ENCODE measurements at regions not wholly inside any gene's neighbourhood (a gene's known extent, or its start where the extent isn't known, plus 50 kb on each side); places are given as distances from the start of the nearest gene placed in this dataset.

DNA sequence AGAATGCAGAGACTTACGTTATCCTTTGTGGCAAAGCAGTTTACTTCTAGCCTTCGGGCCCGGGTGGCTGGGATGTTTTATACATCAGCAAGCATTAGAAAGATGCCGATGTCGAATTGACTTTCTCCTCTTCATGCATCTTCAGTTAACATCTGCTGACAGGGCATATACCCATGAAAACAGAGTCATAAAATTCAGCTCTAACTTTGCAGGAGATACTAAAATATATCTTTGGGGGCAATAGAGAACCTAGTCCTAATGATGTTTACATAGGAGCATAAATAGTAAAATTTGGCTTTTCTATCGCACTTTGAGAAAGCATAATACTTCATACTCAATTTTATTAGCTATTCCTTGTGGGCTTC is 247.9 kb downstream of the PRELID2 start:
- Histone ChIP-seq H3K4me3 (ENCODE audit: low read length) (no peak overlapping the region), H3K27me3 (ENCODE audit: control insufficient read depth, insufficient read depth, low read length) (no peaks in the 10 kb centered on the region), H3K9me3 (replicated peaks; ENCODE audit: control insufficient read depth, low read depth, low read length) (no peaks in the 10 kb centered on the region), H3K36me3 (ENCODE audit: control insufficient read depth, insufficient read depth, low read length) (no peaks in the 10 kb centered on the region), H3K4me1 (ENCODE audit: control insufficient read depth, insufficient read depth, low read length) (no peaks in the 10 kb centered on the region), H3K27ac (ENCODE audit: low read length) (no peak overlapping the region)
- WGBS (ENCODE audit: insufficient coverage): 80% methylated on average over 1 of the region's 6 CpGs
- peak; percentile 11 for DNase-seq

DNA sequence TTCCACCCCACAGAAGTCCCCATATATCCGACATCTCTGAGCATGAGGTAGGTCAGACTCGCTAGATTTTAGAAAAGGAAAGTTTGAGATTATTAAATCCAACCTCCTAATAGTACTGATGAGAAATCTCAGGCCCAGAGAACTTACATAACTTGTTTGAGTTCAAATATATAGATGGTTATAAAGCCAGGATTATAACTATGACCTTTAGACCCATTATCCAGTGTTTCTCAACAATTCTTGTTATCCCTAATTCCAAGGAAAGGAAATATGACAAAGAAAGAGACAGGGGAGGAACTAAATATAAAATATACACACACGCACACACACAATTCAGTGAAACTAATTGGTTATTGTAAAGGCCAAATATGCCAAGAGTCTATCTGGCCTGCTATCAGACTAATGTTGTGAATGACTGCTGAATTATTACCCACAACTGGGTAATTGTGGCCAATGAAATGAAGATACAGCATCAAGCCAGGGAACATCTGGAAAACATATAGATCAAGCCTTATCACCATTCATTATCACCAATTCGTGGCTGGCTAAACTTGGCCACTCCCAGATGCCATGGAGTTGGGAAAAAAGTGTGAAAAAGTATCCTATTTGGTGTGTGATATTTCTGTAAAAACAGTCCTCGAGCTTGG is 248.4 kb downstream of the PRELID2 start:
- Histone ChIP-seq H3K4me3 (ENCODE audit: low read length) (no peak overlapping the region), H3K27me3 (ENCODE audit: control insufficient read depth, insufficient read depth, low read length) (no peaks in the 10 kb centered on the region), H3K9me3 (replicated peaks; ENCODE audit: control insufficient read depth, low read depth, low read length) (no peaks in the 10 kb centered on the region), H3K4me1 (ENCODE audit: control insufficient read depth, insufficient read depth, low read length) (no peaks in the 10 kb centered on the region), H3K36me3 (ENCODE audit: control insufficient read depth, insufficient read depth, low read length) (no peaks in the 10 kb centered on the region), H3K27ac (ENCODE audit: low read length) (no peak overlapping the region)
- 29% methylated on average over 1 of the region's 5 CpGs for WGBS (ENCODE audit: insufficient coverage)
- DNase-seq: no peak

DNA sequence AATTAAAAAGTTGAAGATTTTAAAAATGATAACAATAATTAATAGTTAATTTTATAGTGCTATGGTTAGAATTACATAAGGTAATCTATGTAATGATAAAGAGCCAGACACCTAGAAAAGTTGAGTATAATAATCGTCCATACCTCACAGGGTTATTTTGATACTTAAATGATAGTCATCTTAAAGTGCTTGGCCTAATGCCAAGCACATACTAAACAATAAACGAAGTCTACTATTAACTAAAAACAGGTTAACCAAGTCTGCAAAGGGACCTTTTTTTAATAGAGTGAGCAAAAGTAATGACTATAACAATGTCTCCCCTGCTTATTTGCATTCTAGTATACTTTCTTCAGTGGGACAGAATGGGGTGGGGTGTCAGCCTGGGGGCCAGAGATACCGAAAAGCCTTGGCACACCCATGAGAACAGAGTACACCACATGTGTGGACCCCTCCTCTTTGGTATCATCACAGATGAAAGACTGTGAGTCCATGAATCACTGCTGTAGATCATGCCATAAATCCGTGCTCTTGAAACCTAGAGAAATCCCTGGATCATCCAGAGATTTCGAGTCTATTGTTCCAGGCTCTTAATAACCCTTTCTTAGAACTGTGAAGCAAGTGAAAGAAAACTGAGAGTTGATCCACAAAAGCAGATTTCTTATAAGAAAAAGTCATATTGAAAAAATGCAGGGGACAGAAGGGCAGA is 249.5 kb downstream of the PRELID2 start:
- no peak for DNase-seq
- Histone ChIP-seq H3K4me1 (ENCODE audit: control insufficient read depth, insufficient read depth, low read length) (no peaks in the 10 kb centered on the region), H3K4me3 (ENCODE audit: low read length) (no peak overlapping the region), H3K27ac (ENCODE audit: low read length) (no peak overlapping the region), H3K27me3 (ENCODE audit: control insufficient read depth, insufficient read depth, low read length) (no peaks in the 10 kb centered on the region), H3K36me3 (ENCODE audit: control insufficient read depth, insufficient read depth, low read length) (no peaks in the 10 kb centered on the region), H3K9me3 (replicated peaks; ENCODE audit: control insufficient read depth, low read depth, low read length) (no peaks in the 10 kb centered on the region)
- no CpG with 5 or more reads among the region's 5 CpGs for WGBS (ENCODE audit: insufficient coverage)

- H3K9me3 ChIP-seq (replicated peaks; ENCODE audit: control insufficient read depth, low read depth, low read length): peaks cover 5% of the 10 kb centered on the region
- H3K27me3 ChIP-seq (ENCODE audit: control insufficient read depth, insufficient read depth, low read length): no peaks in the 10 kb centered on the region
- DNase-seq: no peak
- H3K4me1 ChIP-seq (ENCODE audit: control insufficient read depth, insufficient read depth, low read length): no peaks in the 10 kb centered on the region
- no peak overlapping the region for H3K4me3 ChIP-seq (ENCODE audit: low read length)
- H3K27ac ChIP-seq (ENCODE audit: low read length): no peak overlapping the region
- WGBS (ENCODE audit: insufficient coverage): no CpG with 5 or more reads among the region's 1 CpG
- no peaks in the 10 kb centered on the region for H3K36me3 ChIP-seq (ENCODE audit: control insufficient read depth, insufficient read depth, low read length)
Measured at GRCh38 chr5:145579301-145579700, 255.8 kb downstream of the PRELID2 start.

GRCh38 chr5:145574889-145575573 is 260.1 kb downstream of the PRELID2 start:
- H3K27ac ChIP-seq (ENCODE audit: low read length): no peak overlapping the region
- H3K4me3 ChIP-seq (ENCODE audit: low read length): no peak overlapping the region
- H3K9me3 ChIP-seq (replicated peaks; ENCODE audit: control insufficient read depth, low read depth, low read length): peaks cover 5% of the 10 kb centered on the region
- no peaks in the 10 kb centered on the region for H3K4me1 ChIP-seq (ENCODE audit: control insufficient read depth, insufficient read depth, low read length)
- no peaks in the 10 kb centered on the region for H3K36me3 ChIP-seq (ENCODE audit: control insufficient read depth, insufficient read depth, low read length)
- no peaks in the 10 kb centered on the region for H3K27me3 ChIP-seq (ENCODE audit: control insufficient read depth, insufficient read depth, low read length)
- WGBS (ENCODE audit: insufficient coverage): 89% methylated on average over 2 of the region's 3 CpGs
- no peak for DNase-seq

GRCh38 chr5:145568581-145568980 is 266.6 kb downstream of the PRELID2 start:
- Histone ChIP-seq H3K4me1 (ENCODE audit: control insufficient read depth, insufficient read depth, low read length) (no peaks in the 10 kb centered on the region), H3K9me3 (replicated peaks; ENCODE audit: control insufficient read depth, low read depth, low read length) (no peaks in the 10 kb centered on the region), H3K36me3 (ENCODE audit: control insufficient read depth, insufficient read depth, low read length) (no peaks in the 10 kb centered on the region), H3K4me3 (ENCODE audit: low read length) (no peak overlapping the region), H3K27me3 (ENCODE audit: control insufficient read depth, insufficient read depth, low read length) (no peaks in the 10 kb centered on the region), H3K27ac (ENCODE audit: low read length) (no peak overlapping the region)
- no peak for DNase-seq

DNA sequence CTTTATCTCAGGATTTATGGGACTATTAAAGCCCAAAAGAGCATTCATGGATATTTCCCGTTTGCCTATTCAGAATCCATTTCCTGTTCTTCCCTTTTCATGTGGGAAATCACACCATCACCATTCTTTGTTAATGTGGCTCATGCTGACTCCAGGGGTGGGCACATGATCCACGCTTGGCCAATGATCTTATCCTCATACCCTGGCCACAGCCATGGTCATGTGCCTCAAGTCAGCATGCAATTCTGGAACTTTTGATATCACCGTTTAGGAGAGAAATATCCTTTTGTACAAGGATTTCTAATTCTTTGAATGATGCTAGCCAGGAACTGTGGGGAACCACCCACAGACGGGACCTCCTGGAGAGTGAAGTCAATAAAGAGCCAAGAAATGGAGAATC is 272.2 kb downstream of the PRELID2 start:
- no peak for DNase-seq
- 53% methylated on average over 3 of the region's 4 CpGs for WGBS (ENCODE audit: insufficient coverage)
- no peaks in the 10 kb centered on the region for H3K27me3 ChIP-seq (ENCODE audit: control insufficient read depth, insufficient read depth, low read length)
- no peaks in the 10 kb centered on the region for H3K4me1 ChIP-seq (ENCODE audit: control insufficient read depth, insufficient read depth, low read length)
- no peaks in the 10 kb centered on the region for H3K9me3 ChIP-seq (replicated peaks; ENCODE audit: control insufficient read depth, low read depth, low read length)
- no peak overlapping the region for H3K27ac ChIP-seq (ENCODE audit: low read length)
- no peaks in the 10 kb centered on the region for H3K36me3 ChIP-seq (ENCODE audit: control insufficient read depth, insufficient read depth, low read length)
- no peak overlapping the region for H3K4me3 ChIP-seq (ENCODE audit: low read length)

DNA sequence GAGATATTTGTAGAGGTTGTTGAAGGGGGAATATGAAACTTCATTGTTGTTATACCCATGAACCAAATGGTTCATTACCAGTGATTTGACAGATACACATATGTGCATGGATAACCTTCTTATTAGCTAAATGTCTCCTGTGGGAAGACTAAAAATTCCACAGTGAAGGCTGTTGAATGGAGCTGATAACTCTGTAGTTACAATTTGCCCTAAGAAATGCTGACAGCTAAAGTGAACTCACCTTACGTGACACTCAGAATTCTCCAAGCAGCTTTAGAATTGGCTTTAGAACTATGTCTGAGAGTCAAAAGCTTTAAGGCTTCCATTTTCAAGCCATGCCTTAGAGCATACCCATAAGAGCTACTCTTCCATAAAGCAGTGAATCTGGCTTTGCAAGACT is 276.9 kb downstream of the PRELID2 start:
- no peaks in the 10 kb centered on the region for H3K4me1 ChIP-seq (ENCODE audit: control insufficient read depth, insufficient read depth, low read length)
- H3K9me3 ChIP-seq (replicated peaks; ENCODE audit: control insufficient read depth, low read depth, low read length): no peaks in the 10 kb centered on the region
- no peak for DNase-seq
- no peaks in the 10 kb centered on the region for H3K27me3 ChIP-seq (ENCODE audit: control insufficient read depth, insufficient read depth, low read length)
- H3K4me3 ChIP-seq (ENCODE audit: low read length): no peak overlapping the region
- H3K27ac ChIP-seq (ENCODE audit: low read length): no peak overlapping the region
- H3K36me3 ChIP-seq (ENCODE audit: control insufficient read depth, insufficient read depth, low read length): no peaks in the 10 kb centered on the region
- no CpG with 5 or more reads among the region's 1 CpG for WGBS (ENCODE audit: insufficient coverage)

DNA sequence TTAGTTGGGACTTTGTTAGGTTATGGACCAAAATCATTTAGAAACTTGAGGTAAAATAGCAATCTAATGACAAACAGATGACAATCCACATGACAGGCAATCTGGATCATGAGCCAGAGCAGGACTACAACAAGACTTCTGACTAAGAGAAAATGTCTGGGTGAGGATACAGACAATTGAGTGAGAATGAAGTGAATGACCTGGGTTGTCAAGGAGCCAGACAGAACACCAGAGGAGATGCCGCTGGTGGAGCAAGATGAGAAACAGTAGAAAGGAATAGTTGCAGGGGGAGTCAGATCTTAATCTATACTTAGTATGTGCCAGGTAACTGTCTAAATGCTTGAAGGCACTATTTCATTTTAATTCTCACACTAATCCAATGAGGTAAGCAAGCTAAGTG is 277.8 kb downstream of the PRELID2 start:
- Histone ChIP-seq H3K4me3 (ENCODE audit: low read length) (no peak overlapping the region), H3K27me3 (ENCODE audit: control insufficient read depth, insufficient read depth, low read length) (no peaks in the 10 kb centered on the region), H3K36me3 (ENCODE audit: control insufficient read depth, insufficient read depth, low read length) (no peaks in the 10 kb centered on the region), H3K9me3 (replicated peaks; ENCODE audit: control insufficient read depth, low read depth, low read length) (no peaks in the 10 kb centered on the region), H3K27ac (ENCODE audit: low read length) (no peak overlapping the region), H3K4me1 (ENCODE audit: control insufficient read depth, insufficient read depth, low read length) (no peaks in the 10 kb centered on the region)
- WGBS (ENCODE audit: insufficient coverage): no CpG with 5 or more reads among the region's 1 CpG
- DNase-seq: no peak

GRCh38 chr5:145554399-145554798 is 280.7 kb downstream of the PRELID2 start:
- Histone ChIP-seq H3K4me3 (ENCODE audit: low read length) (no peak overlapping the region), H3K9me3 (replicated peaks; ENCODE audit: control insufficient read depth, low read depth, low read length) (no peaks in the 10 kb centered on the region), H3K27ac (ENCODE audit: low read length) (no peak overlapping the region), H3K36me3 (ENCODE audit: control insufficient read depth, insufficient read depth, low read length) (no peaks in the 10 kb centered on the region), H3K4me1 (ENCODE audit: control insufficient read depth, insufficient read depth, low read length) (no peaks in the 10 kb centered on the region), H3K27me3 (ENCODE audit: control insufficient read depth, insufficient read depth, low read length) (no peaks in the 10 kb centered on the region)
- DNase-seq: no peak
